ENCODE measurements at regions not wholly inside any gene's neighbourhood (a gene's known extent, or its start where the extent isn't known, plus 50 kb on each side); places are given as distances from the start of the nearest gene placed in this dataset.
"Not testable (repeated sequence)": the region's sequence is repeated elsewhere in the genome, so short reads cannot be mapped to it uniquely, and the experiment has no call there.

DNA sequence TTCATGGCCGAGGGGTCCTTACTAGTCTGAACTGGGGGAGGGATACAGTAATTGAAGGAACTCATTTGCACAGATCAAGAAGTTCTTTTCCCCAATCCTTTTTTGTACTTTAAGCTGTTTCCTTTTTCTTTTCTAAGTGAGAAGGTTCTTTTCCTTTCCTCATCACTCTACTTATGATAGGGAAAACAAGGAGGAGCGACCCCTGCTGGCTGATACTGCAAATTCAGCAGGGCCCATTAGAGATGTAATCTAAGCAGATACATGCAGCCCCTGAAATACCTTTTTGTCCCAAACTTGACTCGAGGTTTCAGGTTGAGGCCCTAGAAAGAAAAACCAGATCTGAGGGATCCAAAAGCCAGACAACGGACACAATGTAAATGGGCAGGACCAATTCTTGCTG, 305.5 kb downstream of the DNAJB9 start:
- no peak for DNase-seq (ENCODE audit: missing footprints)

GRCh38 chr7:108890862-108891261, 321.2 kb downstream of the DNAJB9 start:
- ATAC-seq (no peak), DNase-seq (ENCODE audit: missing footprints) (no peak)
- intact Hi-C loops (cut with DNase I): no loop called here

More for the DNA sequence above, 305.5 kb downstream of the DNAJB9 start:
- no peak for ATAC-seq
- intact Hi-C loops (cut with DNase I): no loop called here

GRCh38 chr7:108908456-108908855, 338.8 kb downstream of the DNAJB9 start:
- ATAC-seq: no peak
- intact Hi-C loops (cut with DNase I): no loop called here
- no peak for DNase-seq (ENCODE audit: missing footprints)

DNA sequence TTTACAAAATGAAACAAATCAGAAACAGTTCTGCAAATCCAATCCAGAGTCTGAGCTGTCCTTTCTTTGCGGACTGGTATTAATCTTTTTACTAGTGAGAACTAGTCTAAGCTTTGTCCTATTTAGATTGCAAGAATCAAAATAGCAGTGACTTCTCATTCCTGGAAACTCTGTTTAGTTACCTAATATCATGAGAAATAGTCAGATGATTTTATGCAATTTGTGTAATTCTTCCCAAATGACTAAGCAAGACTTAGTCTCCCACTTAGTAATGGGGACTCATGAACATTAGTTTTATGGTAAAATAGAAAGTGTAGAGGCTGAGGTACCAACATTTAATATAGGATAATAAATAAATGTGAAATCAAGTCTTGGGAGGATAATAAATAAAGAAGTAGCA, 341.3 kb downstream of the DNAJB9 start:
- ATAC-seq (no peak), DNase-seq (ENCODE audit: missing footprints) (no peak)
- intact Hi-C loops (cut with DNase I): no loop called here

DNA sequence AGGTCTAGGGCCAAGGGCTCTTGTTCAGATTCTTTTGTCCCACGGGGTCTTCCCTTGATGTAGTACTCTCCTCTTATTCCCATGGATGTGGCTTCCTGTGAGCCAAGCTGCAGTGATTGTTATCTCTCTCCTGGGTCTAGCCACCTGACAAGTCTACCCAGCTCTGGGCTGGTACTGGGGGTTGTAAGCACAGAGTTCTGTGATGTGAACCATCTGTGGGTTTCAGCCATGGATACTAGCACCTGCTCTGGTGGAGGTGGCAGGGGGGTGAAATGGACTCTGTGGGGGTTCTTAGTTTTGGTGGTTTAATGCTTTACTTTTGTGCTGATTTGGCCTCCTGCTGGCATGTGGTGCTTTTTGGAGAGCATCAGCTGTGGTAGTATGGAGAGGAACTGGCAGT, 350.8 kb downstream of the DNAJB9 start:
- DNase-seq (ENCODE audit: missing footprints): no peak
- no peak for ATAC-seq
- intact Hi-C loops (cut with DNase I): no loop called here

- ATAC-seq; intact Hi-C loops (cut with DNase I): not testable (repeated sequence)
- DNase-seq (ENCODE audit: missing footprints): peak; percentile 23
Observed at GRCh38 chr7:108943048-108943447, 373.4 kb downstream of the DNAJB9 start.

- no peak for ATAC-seq
- intact Hi-C loops (cut with DNase I): no loop called here
Observed at GRCh38 chr7:108947526-108947925, 377.9 kb downstream of the DNAJB9 start.

DNA sequence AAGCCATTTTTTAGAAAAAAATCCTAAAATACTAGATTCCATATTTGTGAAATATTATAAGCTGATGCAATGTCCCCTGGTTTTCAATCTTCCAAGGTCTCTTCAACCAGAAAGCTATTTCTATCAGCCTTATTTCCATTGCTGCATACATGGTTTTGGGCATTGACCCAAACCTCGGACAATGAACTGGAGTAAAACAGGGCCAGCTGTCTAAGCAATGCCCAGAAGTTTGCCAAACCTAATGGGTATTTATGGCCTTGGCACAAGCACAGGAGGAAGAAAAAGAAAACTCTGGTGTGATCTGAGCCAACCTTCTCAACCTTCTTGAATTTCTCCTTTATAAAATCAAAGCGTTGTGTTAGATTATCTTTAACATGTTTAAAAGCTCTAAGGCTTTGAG, 402.3 kb downstream of the DNAJB9 start:
- intact Hi-C loops (cut with DNase I): no loop called here
- DNase-seq (ENCODE audit: missing footprints) (no peak), ATAC-seq (no peak)

More at GRCh38 chr7:108947526-108947925, 377.9 kb downstream of the DNAJB9 start:
- DNase-seq (ENCODE audit: missing footprints): no peak

DNA sequence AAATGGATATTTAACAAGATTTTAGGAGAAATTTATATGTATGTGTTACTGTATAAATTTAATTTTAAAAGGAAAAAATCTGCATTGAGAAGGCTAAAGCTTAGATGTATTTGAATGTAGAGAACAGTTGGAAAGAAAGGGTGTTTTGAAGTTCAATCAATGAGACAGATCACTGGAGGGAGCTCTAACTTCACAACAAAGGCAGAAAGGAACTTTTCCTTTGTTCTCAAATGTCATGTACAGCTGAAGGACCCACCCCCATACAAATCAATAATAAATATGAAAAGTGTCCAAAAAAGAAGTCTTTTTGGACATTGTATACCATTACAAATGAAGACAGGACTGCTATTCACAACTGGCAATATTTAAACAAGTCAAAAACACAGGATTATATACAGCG, 403.4 kb downstream of the DNAJB9 start:
- no peak for ATAC-seq
- no peak for DNase-seq (ENCODE audit: missing footprints)
- intact Hi-C loops (cut with DNase I): no loop called here

GRCh38 chr7:108974641-108975040, 405.0 kb downstream of the DNAJB9 start:
- DNase-seq (ENCODE audit: missing footprints) (no peak), ATAC-seq (no peak)
- intact Hi-C loops (cut with DNase I): no loop called here

- ATAC-seq (no peak), DNase-seq (ENCODE audit: missing footprints) (no peak)
- intact Hi-C loops (cut with DNase I): no loop called here
Observed at GRCh38 chr7:108985037-108985436, 415.4 kb downstream of the DNAJB9 start.

- intact Hi-C loops (cut with DNase I): no loop called here
Observed at GRCh38 chr7:108989319-108989718, 419.6 kb downstream of the DNAJB9 start.

GRCh38 chr7:108997480-108997879, 427.8 kb downstream of the DNAJB9 start:
- ATAC-seq: no peak
- intact Hi-C loops (cut with DNase I): no loop called here
- DNase-seq (ENCODE audit: missing footprints): no peak

More at GRCh38 chr7:108989319-108989718, 419.6 kb downstream of the DNAJB9 start:
- no peak for ATAC-seq
- DNase-seq (ENCODE audit: missing footprints): no peak

- no peak for ATAC-seq
- intact Hi-C loops (cut with DNase I): no loop called here
Observed at GRCh38 chr7:109003742-109004141, 434.1 kb downstream of the DNAJB9 start.

DNA sequence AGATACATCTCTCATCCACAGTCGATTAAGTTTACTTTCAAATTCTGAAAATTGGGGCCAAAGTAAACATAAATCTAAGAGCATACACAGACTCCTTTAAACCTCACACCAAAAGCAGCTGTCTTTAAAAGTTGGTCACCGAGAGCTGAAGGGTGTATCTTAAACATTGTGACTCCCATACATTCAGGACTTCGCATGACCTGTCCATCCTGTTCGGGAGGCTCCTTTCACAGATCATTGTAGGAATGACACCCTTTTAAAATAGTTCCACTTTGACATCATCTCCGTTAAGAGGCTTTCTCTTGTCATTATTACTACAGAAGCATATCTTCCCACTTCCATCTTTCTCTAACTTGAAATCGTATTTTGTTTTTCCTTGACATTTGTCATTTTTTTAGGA, 440.0 kb downstream of the DNAJB9 start:
- DNase-seq (ENCODE audit: missing footprints) (no peak), ATAC-seq (no peak)
- intact Hi-C loops (cut with DNase I): no loop called here

More at GRCh38 chr7:109003742-109004141, 434.1 kb downstream of the DNAJB9 start:
- no peak for DNase-seq (ENCODE audit: missing footprints)

GRCh38 chr7:109020251-109020650, 450.6 kb downstream of the DNAJB9 start:
- DNase-seq (ENCODE audit: missing footprints) (no peak), ATAC-seq (no peak)
- intact Hi-C loops (cut with DNase I): no loop called here

DNA sequence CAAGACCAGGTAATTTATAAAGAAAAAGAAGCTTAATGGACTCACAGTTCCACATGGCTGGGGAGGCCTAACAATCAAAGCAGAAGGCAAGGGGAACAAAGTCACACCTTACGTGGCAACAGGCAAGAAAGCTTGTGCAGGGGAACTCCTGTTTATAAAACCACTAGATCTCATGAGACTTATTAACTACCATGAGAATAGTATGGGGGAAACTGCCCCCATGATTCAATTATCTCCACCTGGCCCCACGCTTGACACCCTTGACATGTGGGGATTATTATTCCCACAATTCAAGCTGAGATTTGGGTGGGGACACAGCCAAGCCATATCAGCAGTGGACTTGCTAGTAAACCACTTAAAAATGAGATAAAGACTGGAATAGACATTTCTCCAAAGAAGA, 451.7 kb downstream of the DNAJB9 start:
- ATAC-seq: no peak
- intact Hi-C loops (cut with DNase I): no loop called here
- no peak for DNase-seq (ENCODE audit: missing footprints)

DNA sequence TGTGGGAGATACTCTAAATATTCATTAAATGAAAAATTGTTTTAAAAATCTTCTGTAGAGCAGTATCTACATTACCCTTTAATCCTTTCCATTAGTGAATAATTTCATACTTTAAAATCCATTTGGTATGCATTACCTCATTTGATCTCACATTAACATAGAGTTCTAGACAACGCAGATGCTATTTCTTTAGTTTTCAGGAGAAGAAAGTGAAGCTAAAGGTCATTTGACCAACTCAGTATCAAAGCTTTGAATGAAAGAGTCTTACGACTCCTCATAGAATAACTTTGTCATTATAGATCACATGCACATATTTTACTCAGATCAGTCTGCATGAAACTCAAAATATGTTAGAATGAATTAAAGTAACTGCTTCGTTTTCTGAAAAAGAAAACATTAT, 460.2 kb downstream of the DNAJB9 start:
- ATAC-seq (no peak), DNase-seq (ENCODE audit: missing footprints) (no peak)

GRCh38 chr7:109044691-109045090, 475.0 kb downstream of the DNAJB9 start:
- no peak for ATAC-seq
- intact Hi-C loops (cut with DNase I): loop anchor here (2.0 kb wide), 1 partner anchor 18 kb away; no protein-coding TSS in a partner anchor
- DNase-seq (ENCODE audit: missing footprints): no peak

More for the DNA sequence above, 460.2 kb downstream of the DNAJB9 start:
- intact Hi-C loops (cut with DNase I): no loop called here

DNA sequence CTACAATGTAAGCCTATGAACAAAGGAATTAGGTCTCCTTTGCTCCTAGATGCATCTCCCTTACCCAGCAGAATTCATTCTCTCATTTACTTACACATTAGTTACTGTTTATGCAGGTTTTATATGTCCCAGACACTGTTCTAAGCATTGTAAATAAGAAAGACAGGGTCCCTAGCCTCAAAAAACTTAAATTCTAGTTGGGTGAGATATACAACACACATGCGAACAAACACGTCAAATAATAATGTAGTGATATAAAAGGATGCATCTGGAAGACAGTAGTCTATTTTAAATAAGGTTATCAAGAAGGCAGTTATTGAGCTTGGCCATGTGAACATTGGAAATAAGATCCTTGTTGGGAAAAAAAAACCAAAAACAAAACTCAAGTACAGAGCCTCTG, 479.7 kb downstream of the DNAJB9 start:
- intact Hi-C loops (cut with DNase I): no loop called here
- ATAC-seq (no peak), DNase-seq (ENCODE audit: missing footprints) (no peak)

DNA sequence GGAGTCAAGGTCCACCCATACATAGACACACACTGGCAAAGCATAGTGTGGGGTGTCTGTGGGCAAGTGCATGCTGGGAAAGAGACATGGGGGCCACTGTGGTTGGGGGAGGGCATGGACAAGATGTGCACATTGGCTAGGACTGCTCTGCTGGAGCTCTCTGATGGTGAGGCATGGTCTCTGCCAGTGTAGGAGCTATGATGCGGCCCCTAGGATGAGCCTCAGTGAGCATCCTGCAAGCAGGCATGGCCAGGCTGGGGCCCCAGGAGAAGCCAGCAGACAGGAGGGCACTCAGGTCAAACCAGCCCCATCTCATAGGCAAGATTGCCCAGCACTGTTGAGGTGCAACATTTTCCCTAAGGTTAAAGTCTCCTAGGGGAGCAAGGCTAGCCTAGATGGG, 489.4 kb downstream of the DNAJB9 start:
- ATAC-seq (no peak), DNase-seq (ENCODE audit: missing footprints) (no peak)
- intact Hi-C loops (cut with DNase I): no loop called here
